ENCODE measurements at regions not wholly inside any gene's neighbourhood (a gene's known extent, or its start where the extent isn't known, plus 50 kb on each side); places are given as distances from the start of the nearest gene placed in this dataset.

GRCh38 chr15:98386561-98386960 is 261.8 kb upstream of the IGF1R start:
- Histone ChIP-seq H3K27ac (ENCODE audit: low read depth, low read length, poor library complexity, severe bottlenecking) (no peak overlapping the region), H3K4me2 (ENCODE audit: low read length) (no peak overlapping the region), H3K4me1 (ENCODE audit: insufficient read depth, low read length, poor library complexity, severe bottlenecking) (no peaks in the 10 kb centered on the region), H3K4me3 (ENCODE audit: low read depth, low read length, poor library complexity, severe bottlenecking) (no peak overlapping the region), H4K20me1 (ENCODE audit: insufficient read depth, low read length) (no peaks in the 10 kb centered on the region), H2AFZ (ENCODE audit: low read length) (no peak overlapping the region), H3K9me3 (ENCODE audit: low read length) (no peaks in the 10 kb centered on the region), H3K36me3 (ENCODE audit: insufficient read depth, low read length) (no peaks in the 10 kb centered on the region), H3K9me2 (ENCODE audit: insufficient read depth, low read length) (no peaks in the 10 kb centered on the region), H3K79me2 (ENCODE audit: insufficient read depth, low read depth, low read length) (no peaks in the 10 kb centered on the region)
- CTCF ChIA-PET (ENCODE audit: unreplicated experiment) = no interaction called here
- no peak for TF ChIP-seq EZH2phosphoT487 (IDR thresholded peaks at IDR 0.05; ENCODE audit: borderline replicate concordance, low read depth, low read length)
- TF ChIP-seq CTCF (conservative IDR thresholded peaks at IDR 0.05; ENCODE audit: low read length) = no peak
- no peak for DNase-seq (ENCODE audit: low spot score)
- POLR2A ChIA-PET = no interaction called here
- intact Hi-C loops (cut with micrococcal nuclease; ENCODE audit: unreplicated experiment) = no loop called here
- BruUV-seq (replicated peaks) = no TSS peak

- Histone ChIP-seq H3K9me3 (ENCODE audit: low read length) (no peaks in the 10 kb centered on the region), H3K36me3 (ENCODE audit: insufficient read depth, low read length) (no peaks in the 10 kb centered on the region), H3K27ac (ENCODE audit: low read depth, low read length, poor library complexity, severe bottlenecking) (no peak overlapping the region), H3K79me2 (ENCODE audit: insufficient read depth, low read depth, low read length) (no peaks in the 10 kb centered on the region), H4K20me1 (ENCODE audit: insufficient read depth, low read length) (no peaks in the 10 kb centered on the region), H3K4me3 (ENCODE audit: low read depth, low read length, poor library complexity, severe bottlenecking) (no peak overlapping the region), H3K9me2 (ENCODE audit: insufficient read depth, low read length) (no peaks in the 10 kb centered on the region), H3K4me2 (ENCODE audit: low read length) (no peak overlapping the region), H2AFZ (ENCODE audit: low read length) (no peak overlapping the region), H3K4me1 (ENCODE audit: insufficient read depth, low read length, poor library complexity, severe bottlenecking) (no peaks in the 10 kb centered on the region)
- BruUV-seq (replicated peaks) = no TSS peak
- POLR2A ChIA-PET = no interaction called here
- DNase-seq (ENCODE audit: low spot score) = no peak
- CTCF ChIA-PET (ENCODE audit: unreplicated experiment) = no interaction called here
- intact Hi-C loops (cut with micrococcal nuclease; ENCODE audit: unreplicated experiment) = no loop called here
- TF ChIP-seq CTCF (conservative IDR thresholded peaks at IDR 0.05; ENCODE audit: low read length) = no peak
- no peak for TF ChIP-seq EZH2phosphoT487 (IDR thresholded peaks at IDR 0.05; ENCODE audit: borderline replicate concordance, low read depth, low read length)
Measured at GRCh38 chr15:98387866-98388265, 260.5 kb upstream of the IGF1R start.

- H3K4me2 ChIP-seq (ENCODE audit: low read length) = no peak overlapping the region
- CTCF ChIA-PET (ENCODE audit: unreplicated experiment) = no interaction called here
- no peak overlapping the region for H3K4me3 ChIP-seq (ENCODE audit: low read depth, low read length, poor library complexity, severe bottlenecking)
- no peaks in the 10 kb centered on the region for H3K79me2 ChIP-seq (ENCODE audit: insufficient read depth, low read depth, low read length)
- no peak for DNase-seq (ENCODE audit: low spot score)
- TF ChIP-seq CTCF (conservative IDR thresholded peaks at IDR 0.05; ENCODE audit: low read length) (no peak), EZH2phosphoT487 (IDR thresholded peaks at IDR 0.05; ENCODE audit: borderline replicate concordance, low read depth, low read length) (no peak)
- no peaks in the 10 kb centered on the region for H4K20me1 ChIP-seq (ENCODE audit: insufficient read depth, low read length)
- H3K4me1 ChIP-seq (ENCODE audit: insufficient read depth, low read length, poor library complexity, severe bottlenecking) = no peaks in the 10 kb centered on the region
- no peak overlapping the region for H2AFZ ChIP-seq (ENCODE audit: low read length)
- no peaks in the 10 kb centered on the region for H3K9me3 ChIP-seq (ENCODE audit: low read length)
- POLR2A ChIA-PET = interaction anchor here (0.6 kb wide), 1 partner anchor 408 kb away, joined by 3 read pairs; no protein-coding TSS in a partner anchor
- BruUV-seq (replicated peaks) = no TSS peak
- H3K36me3 ChIP-seq (ENCODE audit: insufficient read depth, low read length) = no peaks in the 10 kb centered on the region
- H3K9me2 ChIP-seq (ENCODE audit: insufficient read depth, low read length) = no peaks in the 10 kb centered on the region
- H3K27ac ChIP-seq (ENCODE audit: low read depth, low read length, poor library complexity, severe bottlenecking) = no peak overlapping the region
- intact Hi-C loops (cut with micrococcal nuclease; ENCODE audit: unreplicated experiment) = no loop called here
Measured at GRCh38 chr15:98390946-98391530, 257.3 kb upstream of the IGF1R start.
